ENCODE measurements at regions not wholly inside any gene's neighbourhood (a gene's known extent, or its start where the extent isn't known, plus 50 kb on each side); places are given as distances from the start of the nearest gene placed in this dataset.
"Not testable (repeated sequence)": the region's sequence is repeated elsewhere in the genome, so short reads cannot be mapped to it uniquely, and the experiment has no call there.

- ATAC-seq: not testable (repeated sequence)
These were observed 135.4 kb upstream of the ERV3-1 start for GRCh38 chr7:65141894-65142293.

- not testable (repeated sequence) for ATAC-seq
These were observed 134.9 kb upstream of the ERV3-1 start for GRCh38 chr7:65141405-65141778.

- ATAC-seq: peak; percentile 52; the same call in 1 of the 3 replicates
These were observed 134.3 kb upstream of the ERV3-1 start for GRCh38 chr7:65140543-65141404.

- not testable (repeated sequence) for ATAC-seq
These were observed 130.4 kb upstream of the ERV3-1 start for GRCh38 chr7:65136850-65137249.

- not testable (repeated sequence) for ATAC-seq
These were observed 126.6 kb upstream of the ERV3-1 start for GRCh38 chr7:65133087-65133486.

- ATAC-seq: not testable (repeated sequence)
These were observed 125.8 kb upstream of the ERV3-1 start for GRCh38 chr7:65132256-65132655.

GRCh38 chr7:65127364-65127763, 120.9 kb upstream of the ERV3-1 start:
- peak; percentile 55; the same call in 1 of the 3 replicates for ATAC-seq

- 0 out of 3 replicates have a peak, but pooled peaks have one; percentile 25 for ATAC-seq
These were observed 118.1 kb upstream of the ERV3-1 start for GRCh38 chr7:65124600-65124999.

- not testable (repeated sequence) for ATAC-seq
These were observed 99.2 kb upstream of the ERV3-1 start for GRCh38 chr7:65105650-65106203.

GRCh38 chr7:65100499-65100898, 94.0 kb upstream of the ERV3-1 start:
- ATAC-seq: not testable (repeated sequence)

- ATAC-seq: not testable (repeated sequence)
These were observed 75.2 kb upstream of the ERV3-1 start for GRCh38 chr7:65081669-65082055.

- ATAC-seq: peak; percentile 96
These were observed 74.5 kb upstream of the ERV3-1 start for GRCh38 chr7:65080799-65081668.

GRCh38 chr7:65074959-65075358, 68.5 kb upstream of the ERV3-1 start:
- ATAC-seq: not testable (repeated sequence)

- peak; percentile 51 for ATAC-seq
These were observed 66.7 kb upstream of the ERV3-1 start for GRCh38 chr7:65073160-65073559.

GRCh38 chr7:65071854-65072431, 65.5 kb upstream of the ERV3-1 start:
- not testable (repeated sequence) for ATAC-seq

GRCh38 chr7:65069476-65069875, 63.0 kb upstream of the ERV3-1 start:
- ATAC-seq: not testable (repeated sequence)

- not testable (repeated sequence) for ATAC-seq
These were observed 56.1 kb upstream of the ERV3-1 start for GRCh38 chr7:65062566-65062965.

GRCh38 chr7:65059247-65059646, 52.8 kb upstream of the ERV3-1 start:
- ATAC-seq: not testable (repeated sequence)

Data from SK-N-SH treated with all-trans-retinoic acid at 6 μM for 48 hours (cell line).